K562 (cell line): ENCODE measurements at regions not wholly inside any gene's neighbourhood (a gene's known extent, or its start where the extent isn't known, plus 50 kb on each side); places are given as distances from the start of the nearest gene placed in this dataset.

ENCODE experiments used
- GABPB1 ChIP-seq: sonication (generic); formaldehyde crosslinking; IDR thresholded peaks from 2 replicates; pipeline ENCODE4 v1.8.0; 2022; ENCODE audit warnings: mild to moderate bottlenecking, missing genetic modification reagents
- MAFK ChIP-seq: IDR thresholded peaks from 2 replicates; pipeline ENCODE4 v1.6.1; 2011; ENCODE audit warnings: low read length, improper control_type of control experiment
- RCOR1 ChIP-seq, 2 experiments: IDR thresholded peaks; 2 replicates each; pipeline ENCODE4 v1.6.1; 2012; ENCODE audit warnings: low read depth in 2 of 2, low read length in 2 of 2, borderline replicate concordance in 1 of 2, improper control_type of control experiment in 1 of 2
- TEAD2 ChIP-seq: fragments of 450-650 bp; IDR thresholded peaks from 2 replicates; pipeline ENCODE4 v1.6.1; 2016; ENCODE audit warnings: missing genetic modification characterization, control low read depth, missing compliant biosample characterization
- ZNF239 ChIP-seq: fragments of 250-450 bp; sonication (Bioruptor Pico); IDR thresholded peaks from 2 replicates; pipeline ENCODE4 v1.4.0; 2020; ENCODE audit warnings: mild to moderate bottlenecking

DNA sequence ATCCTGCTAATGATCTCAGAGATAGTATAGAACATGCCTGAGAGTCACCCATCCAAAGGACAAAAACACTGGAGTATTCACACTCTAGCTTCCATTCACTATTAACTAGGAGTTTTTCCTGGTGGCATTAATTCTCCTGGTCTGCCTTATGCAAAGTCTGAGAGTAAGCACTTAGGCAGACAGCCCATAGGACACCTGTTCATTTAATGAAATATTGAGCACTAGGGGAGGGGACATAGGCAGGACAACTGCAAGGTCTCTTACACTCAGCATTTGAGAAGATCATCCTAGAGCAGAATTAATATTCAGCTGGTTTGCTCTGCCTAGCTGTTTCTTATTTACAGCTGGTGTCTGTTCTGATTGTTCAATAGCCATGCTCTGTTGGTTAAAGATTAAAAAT is 508.5 kb downstream of the CENPC start:
- no peak for TF ChIP-seq RCOR1 (IDR thresholded peaks at IDR 0.05; ENCODE audit: borderline replicate concordance in 1 of 2, low read depth in 2 of 2, low read length in 2 of 2)
- no peak for TF ChIP-seq MAFK
- TF ChIP-seq GABPB1, result no peak
- no peak for TF ChIP-seq ZNF239 (CRISPR knock-in tag)
- no peak for TF ChIP-seq TEAD2 (tag)
